Calu3 (cell line): ENCODE measurements at regions not wholly inside any gene's neighbourhood (a gene's known extent, or its start where the extent isn't known, plus 50 kb on each side); places are given as distances from the start of the nearest gene placed in this dataset.

Experiments used
- BruUV-seq: library from RNA; stranded (reverse); fragments of 400-500 nt; replicated peaks from 2 replicates; lab custom pipeline; 2021; lab: Mats Ljungman, UMichigan
- CTCF ChIA-PET: fragments of 300-600 bp; sonication (Branson Sonifier 250); formaldehyde crosslinking; loops from one replicate; lab custom pipeline; 2022; ENCODE audit warnings: antibody characterized with exemption; lab: Charles Lee
- DNase-seq: peaks from one replicate; pipeline ENCODE4 v3.0.0; 2022
- H3K27ac Mint-ChIP-seq: one replicate; pipeline ENCODE4 v1.8.0; 2022; ENCODE audit warnings: mixed read lengths; ENCODE audit not compliant: unreplicated experiment
- H3K27me3 Mint-ChIP-seq: one replicate; pipeline ENCODE4 v1.8.0; 2022; ENCODE audit warnings: mixed read lengths; ENCODE audit not compliant: unreplicated experiment
- H3K36me3 Mint-ChIP-seq: one replicate; pipeline ENCODE4 v1.8.0; 2022; ENCODE audit warnings: mild to moderate bottlenecking, moderate library complexity, mixed read lengths; ENCODE audit not compliant: insufficient read depth, unreplicated experiment
- H3K4me1 Mint-ChIP-seq: one replicate; pipeline ENCODE4 v1.8.0; 2022; ENCODE audit warnings: mild to moderate bottlenecking, low read depth, mixed read lengths; ENCODE audit not compliant: unreplicated experiment
- H3K4me3 Mint-ChIP-seq: one replicate; pipeline ENCODE4 v1.8.0; 2022; ENCODE audit warnings: mild to moderate bottlenecking, low read depth, moderate library complexity, mixed read lengths; ENCODE audit not compliant: unreplicated experiment
- H3K9me3 Mint-ChIP-seq: one replicate; pipeline ENCODE4 v1.8.0; 2022; ENCODE audit warnings: low read depth, mixed read lengths; ENCODE audit not compliant: unreplicated experiment
- intact Hi-C: fragments of 100-400 bp; cut with micrococcal nuclease; formaldehyde crosslinking; loops from one replicate; pipeline ENCODE4 v1.10.0; 2022; ENCODE audit not compliant: unreplicated experiment
- TF ChIP-seq, protein P1 (sequence below): fragments of 200-600 bp; IDR thresholded peaks from one replicate; pipeline ENCODE4 v1.8.0; 2022; ENCODE audit warnings: antibody characterized with exemption; ENCODE audit not compliant: unreplicated experiment

DNA sequence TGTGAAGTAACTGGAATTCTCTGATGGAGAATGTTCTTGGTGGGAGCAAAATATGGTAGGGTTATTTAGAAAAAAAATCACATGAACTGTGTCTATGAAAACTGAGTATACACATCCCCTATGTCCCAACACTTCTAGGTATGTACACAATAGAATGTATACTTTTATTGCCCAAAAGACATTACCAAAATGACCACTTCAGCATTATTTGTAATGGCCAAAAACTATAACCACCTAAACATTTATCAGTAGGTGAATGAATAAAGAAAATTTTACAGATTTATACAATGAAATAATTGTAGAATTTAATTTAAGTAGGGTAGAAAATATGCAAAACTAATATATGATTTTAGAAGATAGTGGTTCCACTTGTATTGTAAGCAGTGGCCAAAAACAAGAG lies 462.8 kb downstream of the KCNJ3 start:
- Mint-ChIP-seq H3K36me3 (no peaks in the 10 kb centered on the region), H3K9me3 (no peaks in the 10 kb centered on the region), H3K4me1 (no peaks in the 10 kb centered on the region), H3K4me3 (no peak overlapping the region), H3K27me3 (no peaks in the 10 kb centered on the region), H3K27ac (no peak overlapping the region)
- no peak for DNase-seq
- TF ChIP-seq, protein P1, sequence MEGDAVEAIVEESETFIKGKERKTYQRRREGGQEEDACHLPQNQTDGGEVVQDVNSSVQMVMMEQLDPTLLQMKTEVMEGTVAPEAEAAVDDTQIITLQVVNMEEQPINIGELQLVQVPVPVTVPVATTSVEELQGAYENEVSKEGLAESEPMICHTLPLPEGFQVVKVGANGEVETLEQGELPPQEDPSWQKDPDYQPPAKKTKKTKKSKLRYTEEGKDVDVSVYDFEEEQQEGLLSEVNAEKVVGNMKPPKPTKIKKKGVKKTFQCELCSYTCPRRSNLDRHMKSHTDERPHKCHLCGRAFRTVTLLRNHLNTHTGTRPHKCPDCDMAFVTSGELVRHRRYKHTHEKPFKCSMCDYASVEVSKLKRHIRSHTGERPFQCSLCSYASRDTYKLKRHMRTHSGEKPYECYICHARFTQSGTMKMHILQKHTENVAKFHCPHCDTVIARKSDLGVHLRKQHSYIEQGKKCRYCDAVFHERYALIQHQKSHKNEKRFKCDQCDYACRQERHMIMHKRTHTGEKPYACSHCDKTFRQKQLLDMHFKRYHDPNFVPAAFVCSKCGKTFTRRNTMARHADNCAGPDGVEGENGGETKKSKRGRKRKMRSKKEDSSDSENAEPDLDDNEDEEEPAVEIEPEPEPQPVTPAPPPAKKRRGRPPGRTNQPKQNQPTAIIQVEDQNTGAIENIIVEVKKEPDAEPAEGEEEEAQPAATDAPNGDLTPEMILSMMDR = no peak
- no TSS peak for BruUV-seq
- CTCF ChIA-PET = no interaction called here
- intact Hi-C loops = no loop called here

DNA sequence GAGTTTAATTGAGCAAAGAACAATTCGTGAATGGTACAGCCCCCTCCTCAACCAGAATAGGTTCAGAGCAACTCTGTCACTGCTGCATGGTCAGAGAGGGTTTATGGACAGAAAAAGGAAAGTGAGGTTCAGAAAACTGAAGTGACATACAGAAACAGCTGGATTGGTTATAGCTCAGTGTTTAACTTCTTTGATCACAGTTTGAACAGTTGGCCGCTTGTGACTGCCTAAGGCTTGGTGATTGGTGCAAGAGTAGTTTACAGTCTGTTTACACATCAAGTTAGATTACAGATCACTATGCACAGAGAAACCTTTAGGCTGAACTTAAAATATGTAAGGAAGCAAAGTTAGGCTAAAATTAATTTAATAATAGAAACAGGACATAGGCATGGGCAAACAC lies 459.2 kb downstream of the KCNJ3 start:
- no peaks in the 10 kb centered on the region for H3K36me3 Mint-ChIP-seq
- CTCF ChIA-PET = interaction anchor here (1.0 kb wide), 1 partner anchor 15 kb away, joined by 3 read pairs; no protein-coding TSS in a partner anchor

DNA sequence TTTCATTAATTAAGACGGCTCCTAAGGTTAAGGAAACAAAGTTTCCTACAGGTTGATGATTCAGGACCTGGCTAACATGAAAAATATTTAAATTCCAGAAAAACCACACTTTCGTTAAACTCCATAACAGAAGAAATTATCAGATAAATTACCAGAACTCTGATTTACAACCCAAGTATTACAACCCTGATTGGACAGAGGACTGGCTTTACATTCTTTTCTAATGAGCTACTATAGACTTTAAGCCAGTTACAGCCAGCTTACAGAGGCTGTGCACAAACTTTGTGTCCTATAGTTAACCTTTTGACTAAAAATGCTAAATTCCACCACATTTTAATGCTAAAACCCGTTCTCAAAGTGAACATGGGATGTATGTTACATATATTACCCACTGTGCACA lies 458.6 kb downstream of the KCNJ3 start:
- TF ChIP-seq, protein P1 = no peak
- intact Hi-C loops = no loop called here
- Mint-ChIP-seq H3K36me3 (no peaks in the 10 kb centered on the region), H3K4me3 (no peak overlapping the region), H3K4me1 (peaks cover 7% of the 10 kb centered on the region), H3K27me3 (no peaks in the 10 kb centered on the region), H3K9me3 (peaks cover 2% of the 10 kb centered on the region), H3K27ac (no peak overlapping the region)
- BruUV-seq = no TSS peak
- no peak for DNase-seq
- CTCF ChIA-PET = interaction anchor here (1.0 kb wide), 1 partner anchor 14 kb away, joined by 3 read pairs; no protein-coding TSS in a partner anchor

More for the DNA sequence above, 459.2 kb downstream of the KCNJ3 start:
- no peaks in the 10 kb centered on the region for H3K27me3 Mint-ChIP-seq
- BruUV-seq = no TSS peak
- no peak for DNase-seq
- no peaks in the 10 kb centered on the region for H3K9me3 Mint-ChIP-seq
- intact Hi-C loops = no loop called here
- no peak overlapping the region for H3K27ac Mint-ChIP-seq
- H3K4me3 Mint-ChIP-seq = no peak overlapping the region
- TF ChIP-seq, protein P1 = no peak
- peaks cover under 1% of the 10 kb centered on the region for H3K4me1 Mint-ChIP-seq

DNA sequence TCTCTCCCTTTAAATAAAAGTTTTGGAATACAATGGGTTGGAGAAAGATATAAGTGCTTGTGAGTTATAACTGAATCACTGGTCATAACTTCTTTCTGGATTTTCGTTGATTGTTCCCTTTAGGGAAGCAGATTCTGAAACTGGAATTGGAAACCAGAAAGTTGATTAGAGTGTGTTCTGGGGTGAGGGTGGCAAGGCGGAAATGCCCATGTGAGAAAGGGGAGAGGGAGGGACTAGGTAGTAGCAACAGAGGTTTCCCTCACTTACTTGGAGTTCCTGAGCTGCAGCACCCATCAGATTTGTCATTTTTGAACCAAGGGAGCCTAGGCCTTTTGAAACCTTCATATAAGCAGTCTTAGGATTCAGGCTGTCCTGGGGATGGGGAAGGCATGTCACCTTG lies 453.4 kb downstream of the KCNJ3 start:
- no peaks in the 10 kb centered on the region for H3K27me3 Mint-ChIP-seq
- peaks cover 7% of the 10 kb centered on the region for H3K4me1 Mint-ChIP-seq
- H3K9me3 Mint-ChIP-seq = peaks cover 2% of the 10 kb centered on the region
- intact Hi-C loops = no loop called here
- BruUV-seq = no TSS peak
- no peak for DNase-seq
- CTCF ChIA-PET = no interaction called here
- H3K27ac Mint-ChIP-seq = no peak overlapping the region
- TF ChIP-seq, protein P1 = no peak
- no peaks in the 10 kb centered on the region for H3K36me3 Mint-ChIP-seq
- no peak overlapping the region for H3K4me3 Mint-ChIP-seq
